HepG2 (cell line): ENCODE measurements at regions not wholly inside any gene's neighbourhood (a gene's known extent, or its start where the extent isn't known, plus 50 kb on each side); places are given as distances from the start of the nearest gene placed in this dataset.

Experiments used
- ATAC-seq: fragments of 200-7000 bp; cut with Tn5 transposase; 3 replicates; pipeline ENCODE4 v1.9.1; 2020; ENCODE audit warnings: mild to moderate bottlenecking, moderate library complexity
- BruUV-seq: library from RNA; stranded (reverse); fragments of 400-500 nt; replicated peaks from 2 replicates; lab custom pipeline; 2021; lab: Mats Ljungman, UMichigan
- CTCF ChIA-PET: fragments of 300-600 bp; formaldehyde crosslinking; extraction: SDS; loops from one replicate; lab custom pipeline; 2021; ENCODE audit warnings: low total read pairs, inconsistent platforms, low intra/inter-chr PET ratio; lab: Yijun Ruan, JAX
- POLR2A ChIA-PET: fragments of 350-600 bp; sonication (Branson Sonifier 250); formaldehyde crosslinking; loops from one replicate; lab custom pipeline; 2020; ENCODE audit warnings: antibody characterized with exemption, inconsistent platforms; lab: Yijun Ruan, JAX
- DNase-seq: peaks from one replicate; pipeline ENCODE4 v3.0.0-alpha.2; 2015; ENCODE audit warnings: low spot score
- FAIRE-seq: peaks from 3 replicates; lab custom pipeline; 2011; peaks lifted over from hg19 to GRCh38; lab: Jason Lieb, UNC
- H2AFZ ChIP-seq: one replicate; pipeline ENCODE4 v1.6.1; 2011; ENCODE audit warnings: low read length, inconsistent platforms
- H3K27ac ChIP-seq: fragments of 300-600 bp; 3 replicates; pipeline ENCODE4 v1.8.0; 2011; ENCODE audit warnings: mixed run types, mild to moderate bottlenecking, mixed read lengths, low read length, inconsistent platforms; ENCODE audit not compliant: insufficient read depth; ENCODE audit errors: extremely low read length
- H3K27me3 ChIP-seq, 2 experiments: fragments of 200-600 bp in 1 of 2; 2 replicates in 1 of 2; 3 replicates in 1 of 2; pipeline versions ENCODE4 v1.6.0 to v1.8.0; 2011; ENCODE audit warnings: low read length in 2 of 2, mild to moderate bottlenecking in 2 of 2, moderate library complexity in 2 of 2, inconsistent platforms in 1 of 2; ENCODE audit not compliant: insufficient read depth in 2 of 2, control insufficient read depth in 1 of 2
- H3K36me3 ChIP-seq, 2 experiments: fragments of 200-600 bp in 1 of 2; replicated peaks in 1 of 2; 2 replicates in 1 of 2; 3 replicates in 1 of 2; pipeline versions ENCODE4 v1.5.1 to v1.8.0; 2011; ENCODE audit warnings: low read length in 2 of 2, inconsistent platforms in 1 of 2; ENCODE audit not compliant: insufficient read depth in 2 of 2, control insufficient read depth in 1 of 2
- H3K4me1 ChIP-seq: 2 replicates; pipeline ENCODE4 v1.5.1; 2012; ENCODE audit warnings: low read length, inconsistent platforms; ENCODE audit not compliant: insufficient read depth
- H3K4me2 ChIP-seq: 2 replicates; pipeline ENCODE4 v1.6.0; 2011; ENCODE audit warnings: low read depth, low read length, inconsistent platforms
- H3K4me3 ChIP-seq, 3 experiments: fragments of 200-600 bp in 1 of 3; sonication (generic), shearing (Covaris generic) in 1 of 3; replicated peaks in 1 of 3; 2 replicates each; pipeline ENCODE4 v1.5.1; 2011 to 2016; ENCODE audit warnings: low read length in 3 of 3, inconsistent platforms in 2 of 3, low read depth in 2 of 3, mild to moderate bottlenecking in 2 of 3, control low read depth in 1 of 3, mixed read lengths in 1 of 3; ENCODE audit not compliant: insufficient read depth in 1 of 3
- H3K79me2 ChIP-seq: one replicate; pipeline ENCODE4 v1.6.1; 2011; ENCODE audit warnings: low read length, inconsistent platforms; ENCODE audit not compliant: insufficient read depth
- H3K9ac ChIP-seq: 2 replicates; pipeline ENCODE4 v1.6.0; 2011; ENCODE audit warnings: mild to moderate bottlenecking, low read depth, low read length, inconsistent platforms; ENCODE audit not compliant: insufficient read depth
- H3K9me3 ChIP-seq: 2 replicates; pipeline ENCODE4 v1.5.1; 2012; ENCODE audit warnings: mild to moderate bottlenecking, low read length
- H4K20me1 ChIP-seq: 2 replicates; pipeline ENCODE4 v1.6.0; 2011; ENCODE audit warnings: inconsistent platforms, mild to moderate bottlenecking, low read length, moderate library complexity; ENCODE audit not compliant: insufficient read depth
- ARHGAP35 ChIP-seq: sonication (generic); formaldehyde crosslinking; IDR thresholded peaks from 2 replicates; pipeline ENCODE4 v1.9.0; 2022; ENCODE audit warnings: mild to moderate bottlenecking, inconsistent platforms, moderate library complexity, missing genetic modification reagents, borderline replicate concordance
- CEBPB ChIP-seq: IDR thresholded peaks from 2 replicates; pipeline ENCODE4 v1.6.1; 2011; ENCODE audit warnings: low read depth, low read length, improper control_type of control experiment, borderline replicate concordance
- CHD2 ChIP-seq: IDR thresholded peaks from 2 replicates; pipeline ENCODE4 v1.6.1; 2011; ENCODE audit warnings: low read depth, low read length, improper control_type of control experiment
- GATA4 ChIP-seq: sonication (generic); IDR thresholded peaks from 2 replicates; pipeline ENCODE4 v1.6.1; 2016; ENCODE audit warnings: antibody characterized with exemption, low read depth, borderline replicate concordance
- HES4 ChIP-seq: sonication (generic); formaldehyde crosslinking; IDR thresholded peaks from 2 replicates; pipeline ENCODE4 v1.9.0; 2021; ENCODE audit warnings: mild to moderate bottlenecking, missing genetic modification reagents, borderline replicate concordance
- MAFK ChIP-seq, 2 experiments: IDR thresholded peaks in 1 of 2; conservative IDR thresholded peaks in 1 of 2; 2 replicates each; pipeline ENCODE4 v1.6.1; 2011; ENCODE audit warnings: improper control_type of control experiment in 2 of 2, low read length in 2 of 2
- MLXIP ChIP-seq: sonication (generic); formaldehyde crosslinking; IDR thresholded peaks from 2 replicates; pipeline ENCODE4 v1.9.0; 2021; ENCODE audit warnings: missing genetic modification reagents, borderline replicate concordance
- POGK ChIP-seq: sonication (generic); formaldehyde crosslinking; conservative IDR thresholded peaks from 2 replicates; pipeline ENCODE4 v1.8.0; 2022; ENCODE audit warnings: mild to moderate bottlenecking, moderate library complexity, missing genetic modification reagents
- SRY ChIP-seq: sonication (generic); formaldehyde crosslinking; IDR thresholded peaks from 2 replicates; pipeline ENCODE4 v1.8.0; 2022; ENCODE audit warnings: mild to moderate bottlenecking, missing genetic modification reagents
- ZNF230 ChIP-seq: sonication (generic); formaldehyde crosslinking; IDR thresholded peaks from 2 replicates; pipeline ENCODE4 v1.4.0; 2020; ENCODE audit warnings: mild to moderate bottlenecking, missing genetic modification reagents
- ZNF558 ChIP-seq: sonication (generic); formaldehyde crosslinking; IDR thresholded peaks from 2 replicates; pipeline ENCODE4 v1.9.0; 2022; ENCODE audit warnings: mild to moderate bottlenecking, missing genetic modification reagents, borderline replicate concordance
- ZNF670 ChIP-seq: sonication (generic); formaldehyde crosslinking; IDR thresholded peaks from 2 replicates; pipeline ENCODE4 v1.8.0; 2022; ENCODE audit warnings: mild to moderate bottlenecking, missing genetic modification reagents, borderline replicate concordance
- WGBS: methylation state at CpG from one replicate; pipeline ENCODE4 v1.1.6; 2017; ENCODE audit warnings: low lambda C conversion rate; 5-methylcytosine and 5-hydroxymethylcytosine counted together
- in situ Hi-C: cut with HindIII; loops from 2 replicates; pipeline ENCODE4 v1.10.0; 2017; ENCODE audit warnings: low pct_unique_long_range_greater_than_20kb; ENCODE audit not compliant: extremely low pct_ligation_motif_present
- intact Hi-C: fragments of 100-400 bp; cut with micrococcal nuclease; formaldehyde crosslinking; loops from one replicate; pipeline ENCODE4 v1.10.0; 2022; ENCODE audit not compliant: unreplicated experiment

GRCh38 chr6:33857932-33858475, 54.2 kb upstream of the MLN start:
- CTCF ChIA-PET: no interaction called here
- 42% methylated on average over 7 of the region's 7 CpGs for WGBS
- intact Hi-C loops: no loop called here

GRCh38 chr6:33857093-33857931, 53.5 kb upstream of the MLN start:
- H3K4me2 ChIP-seq: no peak overlapping the region
- CTCF ChIA-PET: no interaction called here
- no peak overlapping the region for H2AFZ ChIP-seq
- in situ Hi-C loops (no loop called here), intact Hi-C loops (no loop called here)
- no peaks in the 10 kb centered on the region; the same call in 1 of the 2 replicates for H4K20me1 ChIP-seq
- H3K4me1 ChIP-seq: peaks cover 13% of the 10 kb centered on the region
- peaks cover 0 to 60% of the 10 kb centered on the region in 2 experiments; a peak in 4 of 5 replicates for H3K27me3 ChIP-seq
- BruUV-seq: no TSS peak
- H3K27ac ChIP-seq: no peak overlapping the region
- H3K36me3 ChIP-seq: no peaks in the 10 kb centered on the region
- no peak for ATAC-seq
- no peak overlapping the region for H3K4me3 ChIP-seq
- no peak overlapping the region for H3K9ac ChIP-seq
- H3K9me3 ChIP-seq: no peaks in the 10 kb centered on the region
- H3K79me2 ChIP-seq: no peaks in the 10 kb centered on the region
- 16% methylated on average over 13 of the region's 15 CpGs for WGBS
- POLR2A ChIA-PET: no interaction called here
- no peak for FAIRE-seq
- DNase-seq: no peak
- TF ChIP-seq CEBPB (no peak), ZNF230 (no peak), POGK (CRISPR knock-in tag) (no peak), ARHGAP35 (no peak), MLXIP (CRISPR knock-in tag) (no peak), SRY (CRISPR knock-in tag) (no peak), GATA4 (no peak), CHD2 (no peak)

More at GRCh38 chr6:33857932-33858475, 54.2 kb upstream of the MLN start:
- DNase-seq (no peak), ATAC-seq (no peak), FAIRE-seq (no peak)
- no peaks in the 10 kb centered on the region for H3K9me3 ChIP-seq
- peaks cover 13% of the 10 kb centered on the region for H3K4me1 ChIP-seq
- H3K4me3 ChIP-seq: no peak overlapping the region
- no peak overlapping the region for H3K27ac ChIP-seq
- POLR2A ChIA-PET: no interaction called here
- H3K9ac ChIP-seq: no peak overlapping the region
- H4K20me1 ChIP-seq: no peaks in the 10 kb centered on the region; the same call in 1 of the 2 replicates
- no TSS peak for BruUV-seq
- TF ChIP-seq MAFK (conservative IDR thresholded peaks at IDR 0.05 in 1 of 2, IDR thresholded peaks at IDR 0.05 in 1 of 2; ENCODE audit: low read length in 2 of 2) (0 out of 4 replicates have a peak, but pooled peaks of 1 of the 2 experiments have one; percentile 21), ZNF670 (no peak), HES4 (CRISPR knock-in tag) (no peak), ZNF558 (no peak)
- peaks cover 0 to 58% of the 10 kb centered on the region in 2 experiments; a peak in 4 of 5 replicates for H3K27me3 ChIP-seq
- in situ Hi-C loops: no loop called here
- no peaks in the 10 kb centered on the region for H3K79me2 ChIP-seq
- no peak overlapping the region for H3K4me2 ChIP-seq
- H2AFZ ChIP-seq: no peak overlapping the region
- H3K36me3 ChIP-seq: no peaks in the 10 kb centered on the region
